ENCODE measurements at regions not wholly inside any gene's neighbourhood (a gene's known extent, or its start where the extent isn't known, plus 50 kb on each side); places are given as distances from the start of the nearest gene placed in this dataset.

- Histone ChIP-seq H2AK5ac (ENCODE audit: low read depth, low read length) (no peak overlapping the region), H3K23ac (ENCODE audit: low read depth, low read length) (no peak overlapping the region), H2BK20ac (ENCODE audit: low read depth, low read length) (no peak overlapping the region), H3K14ac (replicated peaks; ENCODE audit: low read depth, low read length) (no peak overlapping the region), H4K8ac (ENCODE audit: low read depth in 2 of 2, low read length in 2 of 2) (no peak overlapping the region), H3K9me3 (ENCODE audit: control insufficient read depth, insufficient read depth, low read length) (no peaks in the 10 kb centered on the region), H3K27me3 (ENCODE audit: control insufficient read depth, insufficient read depth, low read length) (no peaks in the 10 kb centered on the region), H2BK120ac (ENCODE audit: low read depth, low read length) (no peak overlapping the region), H3K4me2 (ENCODE audit: low read depth, low read length) (no peak overlapping the region), H2BK5ac (ENCODE audit: low read depth, low read length, poor library complexity, severe bottlenecking) (no peak overlapping the region), H3K4ac (ENCODE audit: low read depth, low read length) (no peak overlapping the region), H4K20me1 (ENCODE audit: insufficient read depth, low read length) (no peaks in the 10 kb centered on the region), H3K18ac (ENCODE audit: low read depth, low read length) (no peak overlapping the region), H3K79me1 (ENCODE audit: low read depth in 1 of 2, low read length in 2 of 2) (no peaks in the 10 kb centered on the region), H3K27ac (ENCODE audit: insufficient read depth, low read length) (no peak overlapping the region), H4K91ac (ENCODE audit: insufficient read depth, low read depth, low read length) (no peak overlapping the region), H3K36me3 (ENCODE audit: control insufficient read depth, insufficient read depth, low read length) (no peaks in the 10 kb centered on the region), H3K4me3 (ENCODE audit: insufficient read depth, low read depth, low read length) (no peak overlapping the region), H2AFZ (replicated peaks; ENCODE audit: low read length, poor library complexity) (no peak overlapping the region), H3K56ac (ENCODE audit: extremely low read depth, insufficient read depth, low read length) (no peak overlapping the region), H3K9me1 (ENCODE audit: insufficient read depth, low read length) (no peaks in the 10 kb centered on the region), H3K9ac (ENCODE audit: low read depth, low read length) (no peak overlapping the region), H3K4me1 (ENCODE audit: control insufficient read depth, insufficient read depth, low read length) (no peaks in the 10 kb centered on the region), H2BK15ac (ENCODE audit: low read depth, low read length) (no peak overlapping the region), H4K5ac (ENCODE audit: low read depth, low read length) (no peak overlapping the region), H2AK9ac (replicated peaks; ENCODE audit: low read depth, low read length, poor library complexity) (no peak overlapping the region)
- CTCF ChIA-PET = no interaction called here
- in situ Hi-C loops (cut with MboI; ENCODE audit: low sequenced_read_pairs) = no loop called here
- ATAC-seq (ENCODE audit: low read depth) (no peak), DNase-seq (no peak)
- TF ChIP-seq FOS (IDR thresholded peaks at IDR 0.05; ENCODE audit: low read depth, low read length) (no peak), SMC3 (IDR thresholded peaks at IDR 0.05; ENCODE audit: low read depth, low read length) (no peak), RAD21 (IDR thresholded peaks at IDR 0.05; ENCODE audit: low read length) (no peak), BHLHE40 (IDR thresholded peaks at IDR 0.05; ENCODE audit: low read depth, low read length) (no peak), RCOR1 (IDR thresholded peaks at IDR 0.05; ENCODE audit: insufficient replicate concordance, low read length) (no peak), NFE2L2 (IDR thresholded peaks at IDR 0.05; ENCODE audit: low read depth, low read length) (no peak), CHD1 (IDR thresholded peaks at IDR 0.05; ENCODE audit: low read depth, low read length) (no peak), POLR2A (IDR thresholded peaks at IDR 0.05; ENCODE audit: low read depth, low read length) (no peak), CEBPB (IDR thresholded peaks at IDR 0.05; ENCODE audit: low read depth, low read length) (no peak)
- TF ChIP-seq, protein P1, sequence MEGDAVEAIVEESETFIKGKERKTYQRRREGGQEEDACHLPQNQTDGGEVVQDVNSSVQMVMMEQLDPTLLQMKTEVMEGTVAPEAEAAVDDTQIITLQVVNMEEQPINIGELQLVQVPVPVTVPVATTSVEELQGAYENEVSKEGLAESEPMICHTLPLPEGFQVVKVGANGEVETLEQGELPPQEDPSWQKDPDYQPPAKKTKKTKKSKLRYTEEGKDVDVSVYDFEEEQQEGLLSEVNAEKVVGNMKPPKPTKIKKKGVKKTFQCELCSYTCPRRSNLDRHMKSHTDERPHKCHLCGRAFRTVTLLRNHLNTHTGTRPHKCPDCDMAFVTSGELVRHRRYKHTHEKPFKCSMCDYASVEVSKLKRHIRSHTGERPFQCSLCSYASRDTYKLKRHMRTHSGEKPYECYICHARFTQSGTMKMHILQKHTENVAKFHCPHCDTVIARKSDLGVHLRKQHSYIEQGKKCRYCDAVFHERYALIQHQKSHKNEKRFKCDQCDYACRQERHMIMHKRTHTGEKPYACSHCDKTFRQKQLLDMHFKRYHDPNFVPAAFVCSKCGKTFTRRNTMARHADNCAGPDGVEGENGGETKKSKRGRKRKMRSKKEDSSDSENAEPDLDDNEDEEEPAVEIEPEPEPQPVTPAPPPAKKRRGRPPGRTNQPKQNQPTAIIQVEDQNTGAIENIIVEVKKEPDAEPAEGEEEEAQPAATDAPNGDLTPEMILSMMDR (conservative IDR thresholded peaks at IDR 0.05; ENCODE audit: low read depth, low read length) = no peak
- TF ChIP-seq, protein P2, sequence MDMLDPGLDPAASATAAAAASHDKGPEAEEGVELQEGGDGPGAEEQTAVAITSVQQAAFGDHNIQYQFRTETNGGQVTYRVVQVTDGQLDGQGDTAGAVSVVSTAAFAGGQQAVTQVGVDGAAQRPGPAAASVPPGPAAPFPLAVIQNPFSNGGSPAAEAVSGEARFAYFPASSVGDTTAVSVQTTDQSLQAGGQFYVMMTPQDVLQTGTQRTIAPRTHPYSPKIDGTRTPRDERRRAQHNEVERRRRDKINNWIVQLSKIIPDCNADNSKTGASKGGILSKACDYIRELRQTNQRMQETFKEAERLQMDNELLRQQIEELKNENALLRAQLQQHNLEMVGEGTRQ (IDR thresholded peaks at IDR 0.05; ENCODE audit: low read depth, low read length) = no peak
- no CpG with 5 or more reads among the region's 2 CpGs for WGBS, 2 experiments (ENCODE audit: extremely low coverage in 2 of 2, insufficient read length in 1 of 2)
- intact Hi-C loops (cut with micrococcal nuclease) = no loop called here
- POLR2A ChIA-PET (ENCODE audit: unreplicated experiment) = no interaction called here
- BruUV-seq (replicated peaks) = no TSS peak
- dilution Hi-C loops (cut with HindIII; ENCODE audit: low sequenced_read_pairs, unreplicated experiment) = no loop called here
Observed at GRCh38 chrX:33892670-33893069, 239.4 kb downstream of the FAM47A start.

All from IMR-90 (cell line).